ENCODE measurements at regions not wholly inside any gene's neighbourhood (a gene's known extent, or its start where the extent isn't known, plus 50 kb on each side); places are given as distances from the start of the nearest gene placed in this dataset.
A peak's percentile ranks its signal among the peaks of the same experiment; 100 is the strongest.
"Not testable (repeated sequence)": the region's sequence is repeated elsewhere in the genome, so short reads cannot be mapped to it uniquely, and the experiment has no call there.

DNA sequence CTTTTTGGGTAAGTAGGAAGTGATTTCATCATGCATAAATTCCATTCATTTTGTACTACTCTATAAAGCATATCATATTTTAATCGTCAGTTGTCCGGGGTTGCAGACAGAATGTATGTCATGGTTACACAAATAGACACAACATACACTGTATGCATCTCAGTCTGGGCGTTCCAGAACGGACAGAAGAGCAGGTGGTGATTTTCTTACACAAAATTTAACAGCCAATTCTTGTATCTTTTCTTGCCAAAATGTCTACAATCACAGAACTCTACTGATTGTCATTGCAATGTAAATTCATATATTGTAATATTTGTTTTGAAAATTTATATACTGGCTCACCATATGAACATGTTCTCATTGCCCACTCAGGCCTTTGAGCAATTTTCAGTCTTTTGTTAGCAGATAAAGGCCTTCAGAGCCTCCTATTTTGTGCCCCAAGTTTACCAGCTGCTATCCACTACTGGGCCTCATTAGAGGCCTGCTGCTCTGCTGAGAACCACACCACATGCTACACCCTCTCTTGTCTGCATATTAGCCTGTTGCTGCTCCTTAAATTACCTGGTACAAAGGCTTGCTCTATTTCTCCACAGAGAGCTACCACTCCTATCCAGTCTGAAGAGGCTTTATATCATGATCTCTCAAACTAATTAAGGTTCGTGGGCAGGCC is 61.5 kb downstream of the PRDM13 start:
- ATAC-seq (replicated peaks): no peak
- H3K27me3 Mint-ChIP-seq: no peaks in the 10 kb centered on the region

DNA sequence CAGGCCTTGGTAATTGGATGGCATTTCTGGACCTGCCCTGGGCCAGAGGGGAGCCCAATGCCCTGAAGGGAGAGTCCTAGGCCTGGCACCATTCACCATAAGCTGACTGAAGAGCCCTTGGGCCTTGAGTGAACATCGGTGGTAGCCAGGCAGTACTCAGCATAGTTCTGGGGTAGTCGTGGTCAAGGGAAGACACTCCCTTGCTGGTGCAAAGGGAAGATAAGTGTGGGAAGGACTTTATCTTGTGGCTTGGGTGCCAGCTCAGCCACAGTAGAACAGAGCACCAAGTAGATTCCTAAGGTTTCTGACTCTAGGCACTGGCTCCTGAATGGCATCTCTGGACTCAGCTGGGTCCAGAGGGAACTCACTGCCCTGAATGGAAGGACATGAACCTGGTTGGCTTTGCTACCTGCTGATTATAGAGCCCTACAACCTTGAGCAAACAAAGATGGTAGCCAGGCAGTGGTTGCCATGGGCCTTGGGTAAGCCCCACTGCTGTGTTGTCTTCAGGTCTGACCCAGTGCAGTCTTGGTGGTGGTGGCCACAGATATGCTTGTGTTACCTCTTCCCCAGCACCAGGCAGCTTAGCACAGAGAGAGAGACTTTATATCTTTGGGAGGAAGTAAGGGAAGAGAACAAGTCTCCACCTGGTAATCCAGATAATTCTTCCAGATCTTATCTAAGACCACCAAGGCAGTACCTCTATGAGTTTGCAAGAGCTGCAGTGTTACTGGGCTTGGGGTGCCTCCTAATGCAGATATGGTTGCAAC is 83.5 kb downstream of the PRDM13 start:
- H3K27me3 Mint-ChIP-seq: peaks cover 36% of the 10 kb centered on the region
- no peaks in the 10 kb centered on the region for H3K36me3 Mint-ChIP-seq (ENCODE audit: low read depth)
- H3K27ac Mint-ChIP-seq: no peak overlapping the region
- H3K4me1 Mint-ChIP-seq: no peaks in the 10 kb centered on the region
- ATAC-seq (replicated peaks): no peak
- H3K4me3 Mint-ChIP-seq: no peak overlapping the region
- peaks cover 5% of the 10 kb centered on the region for H3K9me3 Mint-ChIP-seq

More for the DNA sequence above, 61.5 kb downstream of the PRDM13 start:
- Mint-ChIP-seq H3K9me3 (no peaks in the 10 kb centered on the region), H3K36me3 (ENCODE audit: low read depth) (no peaks in the 10 kb centered on the region), H3K27ac (no peak overlapping the region), H3K4me3 (no peak overlapping the region), H3K4me1 (no peaks in the 10 kb centered on the region)

DNA sequence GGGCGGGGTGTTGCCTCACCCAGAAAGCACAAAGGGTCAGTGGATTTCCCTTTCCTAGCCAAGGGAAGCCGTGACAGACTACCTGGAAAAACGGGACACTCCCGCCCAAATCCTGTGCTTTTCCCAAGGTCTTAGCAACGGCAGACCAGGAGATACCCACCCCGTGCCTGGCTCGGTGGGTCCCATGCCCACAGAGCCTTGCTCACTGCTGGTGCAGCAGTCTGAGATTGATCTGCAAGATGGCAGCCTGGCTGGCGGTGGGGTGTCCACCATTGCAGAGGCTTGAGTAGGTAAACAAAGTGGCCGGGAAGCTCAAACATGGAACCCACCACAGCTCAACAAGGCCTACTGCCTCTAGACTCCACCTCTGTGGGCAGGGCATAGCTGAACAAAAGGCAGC is 95.7 kb downstream of the PRDM13 start:
- H3K9me3 Mint-ChIP-seq; ATAC-seq (replicated peaks); H3K36me3 Mint-ChIP-seq (ENCODE audit: low read depth); H3K4me3 Mint-ChIP-seq; H3K4me1 Mint-ChIP-seq; H3K27ac Mint-ChIP-seq: not testable (repeated sequence)
- H3K27me3 Mint-ChIP-seq: peaks cover 17% of the 10 kb centered on the region

DNA sequence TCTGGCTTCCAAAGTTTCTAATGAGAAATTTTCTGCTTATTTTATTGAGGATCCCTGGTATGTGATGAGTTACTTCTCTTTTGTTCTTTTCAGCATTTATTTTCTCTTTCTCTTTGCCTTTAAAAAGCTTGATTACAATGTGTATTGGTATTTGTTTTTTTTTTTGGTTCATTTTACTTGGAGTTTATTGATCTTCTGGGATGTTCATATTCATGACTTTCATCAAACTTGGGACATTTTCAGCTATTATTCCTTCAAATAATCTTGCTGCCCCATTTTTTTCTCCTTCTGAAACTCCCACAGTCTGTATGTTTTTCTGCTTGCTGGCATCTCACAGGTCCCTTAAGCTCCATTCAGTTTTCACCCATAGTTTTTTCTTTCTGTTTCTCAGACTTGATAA is 102.4 kb downstream of the PRDM13 start:
- no peak overlapping the region for H3K27ac Mint-ChIP-seq
- H3K4me1 Mint-ChIP-seq: no peaks in the 10 kb centered on the region
- H3K4me3 Mint-ChIP-seq: no peak overlapping the region
- ATAC-seq (replicated peaks): no peak
- H3K27me3 Mint-ChIP-seq: no peaks in the 10 kb centered on the region
- H3K36me3 Mint-ChIP-seq (ENCODE audit: low read depth): no peaks in the 10 kb centered on the region
- H3K9me3 Mint-ChIP-seq: no peaks in the 10 kb centered on the region

DNA sequence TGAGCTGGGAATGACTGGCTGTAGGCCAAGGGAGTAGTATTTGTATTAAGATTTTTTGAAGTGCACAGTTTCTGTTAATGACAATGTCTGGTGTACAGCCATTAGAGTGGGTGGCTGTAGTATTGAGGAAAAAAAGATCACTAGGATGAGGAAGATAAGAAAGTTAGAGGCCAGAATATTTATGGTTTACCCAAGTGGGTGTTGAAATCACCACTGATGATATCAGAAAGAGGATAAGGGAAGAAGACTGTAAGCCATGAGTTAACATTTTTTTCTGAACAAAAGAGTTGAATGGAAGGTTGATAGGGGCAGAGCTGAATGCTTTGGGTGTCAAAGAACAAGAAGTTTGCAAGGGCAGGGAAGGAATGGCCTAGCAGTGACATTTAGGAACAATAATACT is 104.7 kb downstream of the PRDM13 start:
- H3K4me1 Mint-ChIP-seq: no peaks in the 10 kb centered on the region
- ATAC-seq (replicated peaks): no peak
- no peaks in the 10 kb centered on the region for H3K9me3 Mint-ChIP-seq
- no peak overlapping the region for H3K27ac Mint-ChIP-seq
- no peaks in the 10 kb centered on the region for H3K36me3 Mint-ChIP-seq (ENCODE audit: low read depth)
- H3K4me3 Mint-ChIP-seq: no peak overlapping the region
- no peaks in the 10 kb centered on the region for H3K27me3 Mint-ChIP-seq

DNA sequence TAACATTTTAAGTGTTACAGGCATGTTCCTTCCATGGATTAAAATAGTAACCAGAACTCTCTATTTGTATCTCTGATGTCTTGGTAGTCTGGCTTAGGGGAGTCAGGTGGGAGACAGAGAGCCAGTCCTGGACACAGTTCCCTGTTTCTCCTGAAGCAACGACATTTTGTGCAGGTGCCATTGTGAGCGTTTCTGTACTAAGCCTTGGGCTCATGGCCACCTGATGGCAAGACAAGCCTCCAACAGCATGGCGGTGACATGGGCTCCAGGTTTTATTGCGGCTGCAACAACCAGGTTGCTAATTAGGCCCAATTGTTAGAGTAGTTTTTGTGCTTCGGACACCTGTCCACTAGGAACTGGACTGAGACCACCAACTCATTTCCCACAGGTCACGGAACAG is 105.3 kb downstream of the PRDM13 start:
- peaks cover 4% of the 10 kb centered on the region for H3K27me3 Mint-ChIP-seq
- no peak overlapping the region for H3K27ac Mint-ChIP-seq
- no peaks in the 10 kb centered on the region for H3K4me1 Mint-ChIP-seq
- no peaks in the 10 kb centered on the region for H3K36me3 Mint-ChIP-seq (ENCODE audit: low read depth)
- no peak for ATAC-seq (replicated peaks)
- no peak overlapping the region for H3K4me3 Mint-ChIP-seq
- peaks cover 5% of the 10 kb centered on the region for H3K9me3 Mint-ChIP-seq

DNA sequence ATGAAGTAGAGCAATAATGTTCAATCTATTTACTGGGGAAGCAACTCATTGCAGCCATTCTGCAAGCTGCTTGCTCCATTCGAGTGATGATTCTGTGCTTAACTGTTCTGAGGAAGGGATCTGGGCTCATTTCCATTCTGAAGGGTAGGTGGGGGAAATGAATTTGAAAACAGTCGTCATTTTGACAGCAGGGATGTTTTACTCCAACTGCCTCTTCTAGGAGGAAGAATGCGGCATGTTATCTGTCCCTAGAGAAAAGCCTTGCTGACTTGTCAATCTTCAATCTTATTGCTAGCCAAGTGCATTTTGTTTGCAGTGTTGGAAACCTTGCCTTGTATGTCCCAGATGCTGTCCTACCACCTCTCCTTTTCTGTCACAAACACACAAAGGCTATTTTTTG is 105.9 kb downstream of the PRDM13 start:
- H3K4me3 Mint-ChIP-seq: no peak overlapping the region
- no peaks in the 10 kb centered on the region for H3K4me1 Mint-ChIP-seq
- H3K9me3 Mint-ChIP-seq: peaks cover 5% of the 10 kb centered on the region
- H3K27ac Mint-ChIP-seq: no peak overlapping the region
- ATAC-seq (replicated peaks): no peak
- peaks cover 4% of the 10 kb centered on the region for H3K27me3 Mint-ChIP-seq
- no peaks in the 10 kb centered on the region for H3K36me3 Mint-ChIP-seq (ENCODE audit: low read depth)

DNA sequence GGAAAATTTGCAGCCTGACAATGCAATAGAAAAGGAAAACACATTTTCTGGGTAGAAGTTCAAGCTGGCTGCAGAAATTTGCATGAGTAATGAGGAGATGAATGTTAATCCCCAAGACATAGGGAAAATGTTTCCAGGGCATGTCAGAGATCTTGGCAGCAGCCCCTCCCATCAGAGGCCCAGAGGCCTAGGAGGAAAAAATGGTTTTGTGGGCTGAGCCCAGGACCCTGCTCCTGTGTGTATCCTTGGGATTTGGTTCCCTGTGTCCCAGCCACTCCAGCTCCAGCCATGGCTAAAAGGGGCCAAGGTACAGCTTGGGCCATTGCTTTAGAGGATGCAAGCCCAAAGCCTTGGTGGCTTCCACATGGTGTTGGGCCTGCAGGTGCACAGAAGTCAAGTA is 115.4 kb downstream of the PRDM13 start:
- H3K36me3 Mint-ChIP-seq (ENCODE audit: low read depth); H3K4me3 Mint-ChIP-seq; H3K4me1 Mint-ChIP-seq; H3K9me3 Mint-ChIP-seq; ATAC-seq (replicated peaks); H3K27ac Mint-ChIP-seq: not testable (repeated sequence)
- H3K27me3 Mint-ChIP-seq: peaks cover 28% of the 10 kb centered on the region

DNA sequence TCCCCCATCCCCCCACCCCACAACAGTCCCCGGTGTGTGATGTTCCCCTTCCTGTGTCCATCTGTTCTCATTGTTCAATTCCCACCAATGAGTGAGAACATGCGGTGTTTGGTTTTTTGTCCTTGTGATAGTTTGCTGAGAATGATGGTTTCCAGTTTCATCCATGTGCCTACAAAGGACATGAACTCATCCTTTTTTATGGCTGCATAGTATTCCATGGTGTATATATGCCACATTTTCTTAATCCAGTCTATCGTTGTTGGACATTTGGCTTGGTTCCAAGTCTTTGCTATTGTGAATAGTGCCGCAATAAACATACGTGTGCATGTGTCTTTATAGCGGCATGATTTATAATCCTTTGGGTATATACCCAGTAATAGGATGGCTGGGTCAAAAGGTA is 123.6 kb downstream of the PRDM13 start:
- H3K36me3 Mint-ChIP-seq (ENCODE audit: low read depth); ATAC-seq (replicated peaks); H3K9me3 Mint-ChIP-seq; H3K4me1 Mint-ChIP-seq; H3K27ac Mint-ChIP-seq; H3K4me3 Mint-ChIP-seq; H3K27me3 Mint-ChIP-seq: not testable (repeated sequence)

DNA sequence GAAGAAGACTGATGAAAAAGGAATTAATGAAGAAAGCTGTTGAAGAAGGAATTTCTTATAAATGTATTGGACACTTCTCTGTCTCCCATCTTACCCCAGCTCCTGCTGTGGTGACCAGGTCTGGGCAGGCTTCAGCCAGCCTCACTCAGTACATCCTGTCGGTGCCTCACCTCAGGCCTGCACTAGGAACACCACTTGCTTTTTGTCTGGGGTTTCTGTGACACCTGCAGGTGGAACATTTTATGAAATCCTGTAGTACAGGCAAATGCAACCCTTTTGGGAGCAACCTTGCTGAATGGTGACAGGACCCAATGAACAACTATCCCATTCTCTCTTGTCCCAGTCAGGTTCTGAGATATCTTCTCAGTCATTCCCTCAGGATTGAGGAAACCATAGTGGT is 129.7 kb downstream of the PRDM13 start:
- Mint-ChIP-seq H3K27ac (no peak overlapping the region), H3K36me3 (ENCODE audit: low read depth) (no peaks in the 10 kb centered on the region), H3K27me3 (peaks cover 30% of the 10 kb centered on the region), H3K4me1 (no peaks in the 10 kb centered on the region), H3K9me3 (no peaks in the 10 kb centered on the region), H3K4me3 (no peak overlapping the region)
- no peak for ATAC-seq (replicated peaks)

DNA sequence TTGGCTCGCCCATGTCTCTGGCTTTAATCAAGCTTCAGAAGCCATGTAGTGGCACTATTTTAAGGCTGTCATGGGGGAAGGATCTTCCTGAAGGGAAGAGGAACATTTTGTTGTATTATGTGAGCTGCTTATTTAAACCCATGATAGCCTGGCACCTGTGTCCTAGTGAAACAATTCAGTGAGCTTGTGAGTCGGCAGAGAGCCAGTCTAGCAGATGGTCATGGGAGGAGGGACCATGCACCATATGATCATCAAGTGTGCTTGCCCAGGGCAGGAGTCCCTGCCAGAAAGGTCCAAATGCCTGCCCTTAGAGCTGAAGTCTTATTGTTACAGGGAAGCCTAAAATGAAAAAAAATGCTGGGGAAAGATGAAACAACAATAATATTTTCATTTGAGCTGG is 132.9 kb downstream of the PRDM13 start:
- no peak for ATAC-seq (replicated peaks)
- Mint-ChIP-seq H3K9me3 (no peaks in the 10 kb centered on the region), H3K4me3 (no peak overlapping the region), H3K27ac (no peak overlapping the region), H3K36me3 (ENCODE audit: low read depth) (no peaks in the 10 kb centered on the region), H3K4me1 (no peaks in the 10 kb centered on the region), H3K27me3 (peaks cover 42% of the 10 kb centered on the region)

DNA sequence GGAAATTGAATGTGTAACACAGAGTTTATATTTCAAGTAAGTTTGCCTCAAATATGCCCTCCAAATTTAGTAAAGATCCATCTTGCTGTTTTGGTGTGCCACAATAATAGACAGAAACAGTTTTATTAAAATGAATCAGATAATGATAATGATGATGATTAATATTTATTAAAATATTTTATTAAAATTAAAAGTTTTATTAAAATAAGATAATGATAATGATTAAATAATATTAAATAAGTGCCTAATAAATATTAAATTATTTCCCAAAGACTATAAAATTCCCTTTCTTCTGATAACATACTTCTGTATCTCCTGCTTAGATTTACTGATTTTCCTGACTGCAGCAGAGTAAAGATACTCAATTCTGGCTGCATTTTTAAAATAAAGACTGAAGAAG is 134.5 kb downstream of the PRDM13 start:
- H3K27ac Mint-ChIP-seq: no peak overlapping the region
- H3K9me3 Mint-ChIP-seq: no peaks in the 10 kb centered on the region
- no peak overlapping the region for H3K4me3 Mint-ChIP-seq
- H3K4me1 Mint-ChIP-seq: no peaks in the 10 kb centered on the region
- H3K36me3 Mint-ChIP-seq (ENCODE audit: low read depth): no peaks in the 10 kb centered on the region
- no peak for ATAC-seq (replicated peaks)
- H3K27me3 Mint-ChIP-seq: peaks cover 53% of the 10 kb centered on the region

DNA sequence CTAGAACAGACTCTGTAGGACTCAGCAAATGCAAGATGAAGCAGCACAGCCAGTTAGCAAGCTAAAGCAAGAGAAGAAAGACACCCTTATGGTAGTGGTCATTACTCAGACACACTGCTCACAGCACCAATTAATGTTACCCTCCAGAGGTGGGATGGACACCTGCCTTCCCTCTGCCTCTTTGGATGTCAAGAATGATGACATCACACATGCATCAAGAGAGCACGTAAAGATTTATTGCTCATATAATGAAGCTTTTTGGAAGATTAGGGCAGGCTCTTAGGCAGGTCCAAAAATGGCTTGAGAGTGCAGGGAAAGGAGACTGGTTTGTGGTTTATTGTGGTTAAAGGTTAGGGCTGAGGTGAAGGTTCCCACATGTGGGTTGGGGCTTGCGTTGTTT is 137.0 kb downstream of the PRDM13 start:
- H3K4me1 Mint-ChIP-seq: no peaks in the 10 kb centered on the region
- no peaks in the 10 kb centered on the region for H3K9me3 Mint-ChIP-seq
- no peak overlapping the region for H3K27ac Mint-ChIP-seq
- no peak for ATAC-seq (replicated peaks)
- H3K36me3 Mint-ChIP-seq (ENCODE audit: low read depth): no peaks in the 10 kb centered on the region
- peaks cover 48% of the 10 kb centered on the region for H3K27me3 Mint-ChIP-seq
- no peak overlapping the region for H3K4me3 Mint-ChIP-seq

DNA sequence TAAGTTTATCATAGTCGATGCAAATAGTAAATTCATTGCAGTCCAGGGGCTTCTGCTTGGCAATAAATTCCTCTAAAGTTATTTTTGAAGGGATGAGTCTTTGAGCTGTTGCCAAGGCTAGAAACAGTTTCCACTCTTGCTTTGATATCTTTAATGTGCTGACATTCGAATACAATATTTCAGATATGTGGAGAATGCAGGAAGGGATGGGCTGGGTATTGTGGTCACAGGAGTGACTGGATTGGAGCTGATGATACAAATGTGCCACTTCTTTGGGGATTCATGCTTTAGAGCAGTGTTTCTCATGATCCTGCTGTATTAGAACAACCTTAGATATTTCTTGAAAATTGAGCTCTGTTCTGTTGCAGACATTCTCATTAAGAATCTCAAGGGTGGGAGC is 139.0 kb downstream of the PRDM13 start:
- Mint-ChIP-seq H3K9me3 (no peaks in the 10 kb centered on the region), H3K27ac (no peak overlapping the region), H3K4me1 (no peaks in the 10 kb centered on the region), H3K27me3 (peaks cover 33% of the 10 kb centered on the region), H3K36me3 (ENCODE audit: low read depth) (no peaks in the 10 kb centered on the region), H3K4me3 (no peak overlapping the region)
- no peak for ATAC-seq (replicated peaks)

DNA sequence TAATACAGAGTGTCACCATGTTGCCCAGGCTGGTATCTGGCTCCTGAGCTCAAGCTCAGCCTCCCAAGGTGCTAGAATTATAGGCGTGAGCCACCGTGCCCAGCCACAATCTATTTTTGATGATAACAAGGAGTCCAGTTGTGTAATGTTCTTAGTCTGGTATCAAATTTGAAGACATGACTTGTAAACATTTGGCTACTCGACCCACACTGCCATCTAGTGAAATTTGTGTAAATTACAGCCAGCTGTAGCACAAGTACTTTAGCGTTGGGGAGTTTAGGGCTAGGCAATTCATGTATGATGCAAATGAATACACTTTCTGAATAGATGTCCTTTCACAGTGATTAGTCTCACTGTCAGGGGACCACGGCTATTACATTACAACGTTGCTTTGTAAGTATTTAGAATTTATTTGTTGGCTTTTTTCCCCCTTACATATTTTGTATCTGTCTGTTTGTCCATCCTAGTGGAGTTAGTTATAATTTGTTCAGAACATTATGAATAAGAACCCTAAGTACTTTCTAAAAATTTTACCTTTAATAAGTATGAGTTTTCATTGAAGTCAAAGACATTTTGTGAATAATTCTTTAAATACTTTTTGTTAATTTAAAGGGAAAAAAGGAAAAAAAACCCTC is 139.7 kb downstream of the PRDM13 start:
- H3K36me3 Mint-ChIP-seq (ENCODE audit: low read depth): no peaks in the 10 kb centered on the region
- H3K27ac Mint-ChIP-seq: no peak overlapping the region
- peaks cover 32% of the 10 kb centered on the region for H3K27me3 Mint-ChIP-seq
- peak; percentile 69 for ATAC-seq (replicated peaks)
- no peaks in the 10 kb centered on the region for H3K9me3 Mint-ChIP-seq
- H3K4me1 Mint-ChIP-seq: no peaks in the 10 kb centered on the region
- no peak overlapping the region for H3K4me3 Mint-ChIP-seq

Data from activated T-helper 17 cell treated with anti-CD3 and anti-CD28 coated beads, Interleukin-2, amount 50 U/mL, for 72 hours (primary cell).